Ascending aorta (tissue), 2 donors: ENCODE measurements at regions not wholly inside any gene's neighbourhood (a gene's known extent, or its start where the extent isn't known, plus 50 kb on each side); places are given as distances from the start of the nearest gene placed in this dataset.
A peak's percentile ranks its signal among the peaks of the same experiment; 100 is the strongest.
"Not testable (repeated sequence)": the region's sequence is repeated elsewhere in the genome, so short reads cannot be mapped to it uniquely, and the experiment has no call there.

ENCODE experiments used
- DNase-seq, 2 donors: peaks; one replicate each; pipeline ENCODE4 v3.0.0-alpha.2; 2019; ENCODE audit warnings: low spot score in 2 of 2
- H3K27ac ChIP-seq, 2 donors: fragments of 200-600 bp; sonication (generic); one replicate each; pipeline ENCODE4 v1.5.1; 2016 to 2017; ENCODE audit warnings: mild to moderate bottlenecking in 1 of 2
- H3K27me3 ChIP-seq: fragments of 200-600 bp; sonication (generic); one replicate; pipeline ENCODE4 v1.5.1; 2017
- H3K36me3 ChIP-seq, 2 donors: fragments of 200-600 bp; sonication (generic); one replicate each; pipeline ENCODE4 v1.5.1; 2016
- H3K4me1 ChIP-seq, 2 donors: fragments of 200-600 bp; sonication (generic); one replicate each; pipeline ENCODE4 v1.5.1; 2016 to 2017; ENCODE audit warnings: mild to moderate bottlenecking in 1 of 2
- H3K4me3 ChIP-seq, 2 donors: fragments of 200-600 bp; sonication (generic); one replicate each; pipeline ENCODE4 v1.5.1; 2016 to 2017; ENCODE audit warnings: mild to moderate bottlenecking in 1 of 2
- H3K9me3 ChIP-seq, 2 donors: fragments of 200-600 bp; sonication (generic); one replicate each; pipeline ENCODE4 v1.5.1; 2016
- CTCF ChIP-seq, 3 experiments: fragments of 200-600 bp in 2 of 3; fragments of 450-650 bp in 1 of 3; sonication (generic) in 2 of 3; IDR thresholded peaks; one replicate each; pipeline ENCODE4 v1.5.1; 2016 to 2019; ENCODE audit warnings: antibody characterized with exemption in 3 of 3, mild to moderate bottlenecking in 1 of 3, moderate library complexity in 1 of 3
- intact Hi-C: fragments of 100-400 bp; cut with DNase I; formaldehyde crosslinking; loops from one replicate; pipeline ENCODE4 v1.15.1; 2023

- H3K27me3 ChIP-seq, H3K36me3 ChIP-seq, intact Hi-C loops, H3K9me3 ChIP-seq, H3K4me1 ChIP-seq, H3K27ac ChIP-seq, DNase-seq: not testable (repeated sequence)
- H3K4me3 ChIP-seq, result peak overlapping the region in 1 of 2 donors; percentile 34
Measured at GRCh38 chr17:20843799-20844553, 198.8 kb downstream of the USP22 start.

GRCh38 chr17:20848869-20849443 lies 193.9 kb downstream of the USP22 start:
- H3K4me1 ChIP-seq, H3K36me3 ChIP-seq, H3K4me3 ChIP-seq, DNase-seq, H3K27me3 ChIP-seq, H3K9me3 ChIP-seq, H3K27ac ChIP-seq, intact Hi-C loops: not testable (repeated sequence)
- peak in 1 of 3 experiments; percentile 29 for TF ChIP-seq CTCF (IDR thresholded peaks at IDR 0.05)

DNA sequence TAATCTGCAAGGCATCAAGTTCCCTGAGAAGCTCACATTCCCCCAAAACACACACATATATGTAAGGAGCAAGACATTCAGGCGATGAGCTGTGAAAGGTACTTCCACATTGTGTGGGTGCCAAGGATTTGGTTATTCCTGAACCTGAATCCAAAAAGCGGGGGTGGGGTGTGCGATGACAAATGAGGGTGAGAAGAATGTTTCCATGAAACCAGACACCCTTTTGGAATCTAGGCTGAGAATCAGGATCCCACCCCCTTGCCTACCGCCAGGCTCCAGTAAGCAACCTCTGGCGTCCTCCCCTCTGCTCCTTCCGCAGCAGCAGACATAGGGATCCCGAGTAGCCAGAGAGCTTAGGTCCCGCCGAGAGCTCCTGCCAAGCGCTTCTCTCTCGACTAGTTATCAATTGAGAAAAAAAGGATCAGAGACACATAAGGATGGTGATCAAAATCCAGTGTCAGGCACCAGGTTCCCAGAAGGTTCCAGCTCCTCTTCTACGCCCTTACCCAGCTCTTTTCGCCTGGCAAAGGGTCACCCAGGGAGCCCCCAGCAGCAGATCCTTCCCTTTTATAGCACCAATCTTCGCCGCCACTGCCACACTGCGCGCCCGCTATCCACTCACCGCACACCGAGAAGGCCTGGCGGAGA lies 191.1 kb downstream of the USP22 start:
- peak overlapping the region in 1 of 2 donors; percentile 47 for H3K4me3 ChIP-seq
- H3K27me3 ChIP-seq, H3K36me3 ChIP-seq, DNase-seq, intact Hi-C loops, H3K9me3 ChIP-seq, H3K4me1 ChIP-seq, H3K27ac ChIP-seq: not testable (repeated sequence)

DNA sequence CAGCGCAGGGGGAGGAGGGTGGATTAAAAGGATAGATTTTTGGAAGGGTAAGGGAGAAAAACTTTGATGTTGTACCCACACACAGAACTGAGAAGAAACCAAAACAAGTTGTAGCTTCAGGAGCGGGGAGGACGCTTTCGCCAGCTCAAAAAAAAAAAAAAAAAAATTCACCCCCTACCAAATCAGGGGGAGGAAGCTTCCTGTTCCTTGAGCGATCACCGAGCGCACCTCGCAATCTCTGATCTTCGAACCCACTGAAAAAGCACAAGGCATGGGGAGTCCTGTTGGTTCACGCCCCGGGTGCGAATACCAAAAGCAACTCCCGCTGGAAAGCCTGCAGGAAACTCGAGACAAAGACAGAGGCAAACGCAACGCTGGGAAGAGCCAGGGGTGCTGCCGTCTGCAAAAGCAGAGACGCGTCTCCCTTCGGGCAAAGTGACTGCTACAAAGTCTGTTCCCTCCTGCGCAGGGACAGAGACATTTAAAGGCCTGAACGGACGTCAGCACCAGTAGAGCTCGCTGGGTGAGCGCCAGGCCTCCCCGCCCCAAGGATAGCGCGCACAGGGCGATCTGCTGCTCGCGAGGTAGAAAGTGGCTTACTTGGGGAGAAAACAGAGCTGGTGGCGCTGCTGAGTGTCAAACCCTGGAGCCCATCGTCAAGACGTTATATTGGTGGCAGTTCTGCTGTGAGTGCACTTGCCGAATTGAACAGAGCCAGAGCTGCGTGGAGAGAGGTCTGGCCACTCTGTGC lies 190.4 kb downstream of the USP22 start:
- H3K4me1 ChIP-seq, result peaks cover 0 to 3% of the 10 kb centered on the region in 2 donors
- H3K27me3 ChIP-seq, result peaks cover 6% of the 10 kb centered on the region
- no peaks in the 10 kb centered on the region for H3K9me3 ChIP-seq
- no peak for TF ChIP-seq CTCF (IDR thresholded peaks at IDR 0.05)
- peak overlapping the region in 1 of 2 donors; percentile 47 for H3K4me3 ChIP-seq
- no peaks in the 10 kb centered on the region for H3K36me3 ChIP-seq
- no peak for DNase-seq
- no peak overlapping the region for H3K27ac ChIP-seq
- intact Hi-C loops, result no loop called here

DNA sequence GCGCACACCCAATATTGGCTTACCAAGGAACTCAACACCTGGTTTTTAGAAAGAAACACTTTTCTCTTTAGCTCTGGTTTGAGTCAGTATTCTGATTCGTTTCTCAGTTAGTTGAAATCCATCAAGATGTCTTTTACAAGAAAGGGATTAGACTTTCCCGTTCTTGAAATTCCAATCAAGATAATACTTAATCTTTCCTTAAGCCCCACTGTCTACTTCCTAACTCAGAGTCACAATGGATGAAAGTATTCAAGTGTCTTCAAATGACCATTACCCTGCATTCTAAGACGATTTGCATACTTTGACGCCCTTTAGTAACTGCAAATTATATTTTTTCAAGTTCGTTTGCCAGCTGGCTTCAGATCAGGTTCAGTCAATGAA lies 189.8 kb downstream of the USP22 start:
- peaks cover 0 to 3% of the 10 kb centered on the region in 2 donors for H3K4me1 ChIP-seq
- intact Hi-C loops, result no loop called here
- no peak for DNase-seq
- no peaks in the 10 kb centered on the region for H3K36me3 ChIP-seq
- no peak for TF ChIP-seq CTCF (IDR thresholded peaks at IDR 0.05)
- peak overlapping the region in 1 of 2 donors; percentile 47 for H3K4me3 ChIP-seq
- no peak overlapping the region for H3K27ac ChIP-seq
- H3K27me3 ChIP-seq, result peaks cover 6% of the 10 kb centered on the region
- H3K9me3 ChIP-seq, result no peaks in the 10 kb centered on the region

DNA sequence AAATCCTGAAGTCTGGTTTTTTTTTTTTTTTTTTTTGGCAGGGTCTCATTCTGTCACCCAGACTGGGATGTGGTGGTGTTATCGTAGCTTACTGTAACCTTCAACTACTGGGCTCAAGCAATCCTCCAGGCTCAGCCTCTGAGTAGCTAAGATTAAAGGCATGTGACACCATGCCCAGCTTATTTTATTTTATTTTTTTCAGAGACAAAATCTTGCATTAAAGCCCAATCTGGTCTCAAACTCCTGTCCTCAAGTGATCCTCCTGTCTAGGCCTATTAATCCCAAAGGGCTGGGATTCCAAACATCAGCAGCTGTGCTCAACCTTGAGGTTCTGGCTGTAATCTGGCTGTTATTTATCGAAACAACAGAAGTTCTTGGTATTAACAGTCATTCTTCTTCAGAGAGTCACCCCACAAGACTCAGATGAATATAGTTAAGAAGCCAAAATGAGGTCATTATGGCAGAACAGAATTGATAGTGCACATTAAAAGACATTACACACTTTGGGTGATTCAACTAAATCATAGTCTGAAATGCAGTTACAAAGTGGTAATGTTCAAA lies 186.8 kb downstream of the USP22 start:
- H3K9me3 ChIP-seq, DNase-seq, H3K27ac ChIP-seq, intact Hi-C loops, H3K27me3 ChIP-seq, H3K4me3 ChIP-seq, H3K4me1 ChIP-seq, H3K36me3 ChIP-seq: not testable (repeated sequence)

GRCh38 chr17:20866444-20867209 lies 176.2 kb downstream of the USP22 start:
- H3K27ac ChIP-seq, H3K4me3 ChIP-seq, intact Hi-C loops, H3K27me3 ChIP-seq, H3K36me3 ChIP-seq, DNase-seq, H3K9me3 ChIP-seq, H3K4me1 ChIP-seq: not testable (repeated sequence)

DNA sequence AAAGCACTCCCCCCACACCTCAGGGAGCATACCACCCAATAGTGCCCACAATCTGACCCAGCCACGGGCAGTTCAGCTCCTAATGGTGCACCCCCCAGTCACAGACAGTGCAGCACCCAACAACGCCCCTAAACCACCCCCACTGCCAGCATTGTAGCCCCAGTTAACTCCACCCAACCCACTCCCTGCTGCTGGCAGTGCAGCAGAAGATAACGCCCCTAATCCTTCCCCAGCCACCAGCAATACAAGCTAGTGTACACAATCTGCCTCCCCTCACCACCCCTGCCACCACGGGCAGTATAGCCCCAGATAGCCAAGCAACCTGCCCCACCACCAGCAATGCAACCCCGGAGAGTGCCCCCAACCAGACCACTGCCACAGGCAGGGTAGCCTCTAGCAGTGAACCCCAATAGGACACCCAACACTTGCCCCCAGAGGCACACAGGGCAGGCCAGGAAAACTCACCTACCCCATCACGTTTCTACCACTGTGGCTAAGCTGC lies 175.3 kb downstream of the USP22 start:
- H3K27me3 ChIP-seq, H3K4me3 ChIP-seq, H3K27ac ChIP-seq, H3K4me1 ChIP-seq, intact Hi-C loops, H3K9me3 ChIP-seq, DNase-seq, H3K36me3 ChIP-seq: not testable (repeated sequence)

GRCh38 chr17:20867938-20868661 lies 174.7 kb downstream of the USP22 start:
- H3K4me3 ChIP-seq, H3K4me1 ChIP-seq, H3K27me3 ChIP-seq, DNase-seq, intact Hi-C loops, H3K36me3 ChIP-seq, H3K27ac ChIP-seq, H3K9me3 ChIP-seq: not testable (repeated sequence)
